ENCODE measurements at regions not wholly inside any gene's neighbourhood (a gene's known extent, or its start where the extent isn't known, plus 50 kb on each side); places are given as distances from the start of the nearest gene placed in this dataset.
"Not testable (repeated sequence)": the region's sequence is repeated elsewhere in the genome, so short reads cannot be mapped to it uniquely, and the experiment has no call there.

DNA sequence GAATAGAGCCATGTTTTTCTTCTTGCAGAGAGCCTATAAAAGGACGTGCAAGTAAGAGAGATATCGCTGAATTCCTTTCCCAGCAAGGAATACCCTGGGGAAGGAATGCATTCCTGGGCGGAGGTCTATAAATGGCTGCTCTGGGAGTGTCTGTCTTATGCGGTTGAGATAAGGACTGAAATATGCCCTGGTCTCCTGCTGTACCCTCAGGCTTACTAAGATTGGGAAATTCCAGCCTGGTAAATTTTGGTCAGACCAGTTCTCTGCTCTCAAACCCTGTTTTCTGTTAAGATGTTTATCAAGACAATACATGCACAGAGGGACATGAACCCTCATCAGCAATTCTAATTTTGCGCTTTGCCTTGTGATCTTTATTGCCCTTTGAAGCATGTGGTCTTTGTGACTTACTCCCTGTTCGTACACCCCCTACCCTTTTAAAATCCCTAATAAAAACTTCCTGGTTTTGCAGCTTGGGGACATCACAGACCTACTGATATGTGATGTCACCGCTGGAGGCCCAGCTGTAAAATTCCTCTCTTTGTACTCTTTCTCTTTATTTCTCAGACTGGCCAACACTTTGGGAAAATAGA is 191.2 kb upstream of the ZNF804A start:
- H3K4me3 ChIP-seq (ENCODE audit: insufficient read depth, low read depth, low read length); DNase-seq; H3K27me3 ChIP-seq (ENCODE audit: control insufficient read depth, insufficient read depth, low read length); H3K36me3 ChIP-seq (replicated peaks; ENCODE audit: control insufficient read depth, insufficient read depth, low read length): not testable (repeated sequence)

DNA sequence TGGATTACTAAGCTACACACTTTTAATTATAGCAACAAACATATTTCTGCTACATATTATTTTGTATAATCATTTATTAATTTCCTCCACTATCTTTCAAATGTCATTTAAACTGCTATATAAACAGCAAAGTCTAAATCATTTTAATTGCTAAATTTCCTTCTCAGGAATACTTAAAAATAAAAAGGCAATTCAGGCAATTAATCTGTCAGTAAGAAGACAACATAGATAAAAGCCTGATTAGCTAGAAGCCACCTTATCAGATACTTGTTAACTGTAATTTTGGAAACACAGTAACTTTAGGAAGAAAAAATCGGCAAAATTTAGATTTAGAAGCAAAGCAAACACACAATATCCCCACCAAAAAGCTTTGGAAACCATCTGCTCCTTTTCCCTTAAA is 188.2 kb upstream of the ZNF804A start:
- H3K4me3 ChIP-seq (ENCODE audit: insufficient read depth, low read depth, low read length): no peak overlapping the region
- H3K36me3 ChIP-seq (replicated peaks; ENCODE audit: control insufficient read depth, insufficient read depth, low read length): no peaks in the 10 kb centered on the region
- DNase-seq: no peak
- H3K27me3 ChIP-seq (ENCODE audit: control insufficient read depth, insufficient read depth, low read length): no peaks in the 10 kb centered on the region

DNA sequence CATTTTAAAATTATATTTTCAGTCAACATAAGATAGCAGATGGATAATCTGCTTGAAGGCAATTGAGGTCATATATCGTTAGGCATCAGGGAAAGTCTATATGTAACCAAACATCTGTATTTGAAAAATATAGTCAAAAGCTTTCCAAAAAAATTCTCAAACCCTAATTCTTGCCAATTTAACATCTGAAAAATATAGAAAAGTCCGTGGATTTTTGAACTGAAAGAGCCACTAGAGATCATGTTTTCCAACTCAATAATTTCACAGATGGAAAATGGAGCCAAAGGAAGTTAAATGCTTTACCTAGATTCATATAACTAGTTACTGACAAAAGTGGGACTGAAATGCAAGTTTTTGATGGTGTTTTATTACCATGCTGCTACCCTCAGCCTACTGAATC is 185.1 kb upstream of the ZNF804A start:
- no peak overlapping the region for H3K4me3 ChIP-seq (ENCODE audit: insufficient read depth, low read depth, low read length)
- no peaks in the 10 kb centered on the region for H3K27me3 ChIP-seq (ENCODE audit: control insufficient read depth, insufficient read depth, low read length)
- no peaks in the 10 kb centered on the region for H3K36me3 ChIP-seq (replicated peaks; ENCODE audit: control insufficient read depth, insufficient read depth, low read length)
- no peak for DNase-seq

DNA sequence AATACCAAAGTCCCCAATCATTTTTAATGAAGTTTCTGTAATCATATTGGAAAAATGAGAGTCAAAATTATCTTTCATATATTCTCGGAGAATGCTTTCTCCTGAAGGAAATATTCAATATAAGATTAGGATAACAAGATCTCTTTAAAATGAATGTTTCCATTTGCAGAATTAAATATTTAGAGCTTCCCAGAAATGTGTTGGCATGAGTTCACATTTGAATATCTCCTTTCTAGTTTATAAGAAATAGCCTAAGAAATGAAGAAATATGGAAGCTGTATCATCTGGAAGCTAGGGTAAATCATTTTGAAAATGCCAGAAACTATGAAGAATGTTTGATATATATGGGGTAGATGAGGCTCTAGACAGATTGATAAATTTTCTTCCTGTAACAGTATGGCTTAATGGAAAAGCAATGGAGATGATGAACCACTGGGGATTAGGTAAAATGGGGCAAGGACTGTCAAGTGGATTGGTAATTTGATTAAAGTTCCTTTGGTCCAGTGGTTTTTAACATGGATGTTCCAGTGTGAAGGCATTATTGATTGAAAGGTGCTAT is 184.6 kb upstream of the ZNF804A start:
- Histone ChIP-seq H3K36me3 (replicated peaks; ENCODE audit: control insufficient read depth, insufficient read depth, low read length) (no peaks in the 10 kb centered on the region), H3K4me3 (ENCODE audit: insufficient read depth, low read depth, low read length) (no peak overlapping the region), H3K27me3 (ENCODE audit: control insufficient read depth, insufficient read depth, low read length) (no peaks in the 10 kb centered on the region)
- DNase-seq: no peak

DNA sequence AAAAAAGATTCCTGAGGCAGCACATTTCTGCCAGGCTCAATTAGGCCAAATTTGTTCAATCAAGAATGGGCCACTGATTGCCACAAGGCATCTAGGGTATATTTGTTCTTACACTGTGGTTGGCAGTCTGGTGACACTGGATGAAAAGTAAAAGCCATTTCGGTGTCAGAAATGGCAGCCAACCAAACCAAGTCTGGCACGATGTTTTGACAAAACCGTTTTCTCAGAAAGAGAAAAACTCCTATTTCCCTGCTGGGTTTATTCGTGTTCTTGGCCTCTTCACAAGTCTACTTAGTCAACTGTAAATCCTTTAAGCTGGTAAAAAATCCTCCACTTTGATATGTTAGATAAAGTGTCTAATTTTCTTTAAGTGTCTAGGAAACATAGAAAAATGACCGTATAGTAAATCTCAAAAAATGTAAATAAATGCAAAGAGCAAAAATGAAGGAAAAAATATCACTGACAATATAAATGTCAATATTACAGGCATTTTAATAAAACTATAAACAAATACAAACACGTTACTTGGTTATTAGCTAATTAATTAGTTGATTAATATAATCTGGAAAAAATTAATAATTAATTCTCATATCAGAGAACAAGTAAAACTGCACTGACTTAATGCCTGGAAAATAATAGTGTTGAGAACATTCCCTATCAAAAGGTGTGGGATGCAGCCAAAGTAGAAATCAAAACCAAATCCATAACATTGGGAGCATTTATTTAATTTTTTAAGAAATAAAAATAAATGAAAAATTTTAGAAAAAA is 182.0 kb upstream of the ZNF804A start:
- H3K4me3 ChIP-seq (ENCODE audit: insufficient read depth, low read depth, low read length): no peak overlapping the region
- H3K27me3 ChIP-seq (ENCODE audit: control insufficient read depth, insufficient read depth, low read length): no peaks in the 10 kb centered on the region
- no peak for DNase-seq
- H3K36me3 ChIP-seq (replicated peaks; ENCODE audit: control insufficient read depth, insufficient read depth, low read length): no peaks in the 10 kb centered on the region

DNA sequence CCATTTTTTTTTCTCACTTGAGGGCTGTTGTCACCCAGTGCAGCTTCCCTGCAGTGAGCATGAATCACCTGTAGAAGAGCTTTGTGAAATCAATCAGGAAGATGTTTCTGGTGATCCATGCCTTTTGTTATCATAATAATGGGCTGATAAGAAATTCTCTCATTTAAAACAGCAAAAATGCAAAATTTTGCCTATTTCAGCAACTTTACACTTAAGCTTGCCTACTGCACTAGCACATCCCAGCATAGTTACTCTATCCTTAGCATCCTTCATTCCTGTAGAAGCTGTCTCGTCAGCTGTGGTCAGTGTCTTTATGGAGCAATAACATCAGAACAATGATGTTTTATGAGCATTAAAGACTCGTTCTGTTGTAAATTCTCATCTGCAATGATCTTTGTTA is 178.6 kb upstream of the ZNF804A start:
- Histone ChIP-seq H3K27me3 (ENCODE audit: control insufficient read depth, insufficient read depth, low read length) (no peaks in the 10 kb centered on the region), H3K36me3 (replicated peaks; ENCODE audit: control insufficient read depth, insufficient read depth, low read length) (no peaks in the 10 kb centered on the region), H3K4me3 (ENCODE audit: insufficient read depth, low read depth, low read length) (no peak overlapping the region)
- peak; percentile 1 for DNase-seq

DNA sequence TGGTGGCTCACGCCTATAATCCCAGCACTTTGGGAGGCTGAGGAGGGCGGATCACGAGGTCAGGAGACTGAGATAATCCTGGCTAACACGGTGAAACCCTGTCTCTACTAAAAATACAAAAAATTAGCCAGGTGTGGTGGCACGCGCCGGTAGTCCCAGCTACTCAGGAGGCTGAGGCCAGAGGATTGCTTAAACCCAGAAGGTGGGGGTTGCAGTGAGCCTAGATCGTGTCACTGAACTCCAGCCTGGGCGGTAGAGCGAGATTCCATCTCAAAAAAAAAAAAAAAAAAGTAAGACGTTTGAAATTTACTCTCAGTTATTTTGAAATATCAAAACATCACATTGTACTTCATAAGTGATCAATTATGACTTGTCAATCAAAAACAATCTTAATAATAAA is 176.9 kb upstream of the ZNF804A start:
- not testable (repeated sequence) for H3K27me3 ChIP-seq (ENCODE audit: control insufficient read depth, insufficient read depth, low read length); H3K36me3 ChIP-seq (replicated peaks; ENCODE audit: control insufficient read depth, insufficient read depth, low read length); H3K4me3 ChIP-seq (ENCODE audit: insufficient read depth, low read depth, low read length); DNase-seq

DNA sequence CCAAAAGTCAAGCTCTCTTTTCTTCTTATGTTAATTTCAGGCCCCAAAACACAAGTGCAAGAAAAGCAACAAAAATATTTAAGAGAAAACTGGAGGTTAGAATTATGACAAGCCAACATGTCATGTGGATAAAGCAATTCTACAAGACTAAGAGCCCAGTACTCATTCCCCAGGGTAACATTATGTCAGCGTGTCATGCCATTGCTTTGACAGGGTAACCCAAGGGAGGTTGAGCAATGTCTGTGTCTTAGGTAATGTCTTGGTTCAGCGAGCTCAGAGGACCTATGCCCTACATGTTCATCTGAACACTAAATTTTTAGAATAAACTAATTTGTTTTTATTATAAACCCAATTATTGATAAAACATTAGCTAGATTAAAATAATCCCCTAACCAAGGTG is 173.2 kb upstream of the ZNF804A start:
- DNase-seq: no peak
- no peaks in the 10 kb centered on the region for H3K27me3 ChIP-seq (ENCODE audit: control insufficient read depth, insufficient read depth, low read length)
- H3K36me3 ChIP-seq (replicated peaks; ENCODE audit: control insufficient read depth, insufficient read depth, low read length): no peaks in the 10 kb centered on the region

DNA sequence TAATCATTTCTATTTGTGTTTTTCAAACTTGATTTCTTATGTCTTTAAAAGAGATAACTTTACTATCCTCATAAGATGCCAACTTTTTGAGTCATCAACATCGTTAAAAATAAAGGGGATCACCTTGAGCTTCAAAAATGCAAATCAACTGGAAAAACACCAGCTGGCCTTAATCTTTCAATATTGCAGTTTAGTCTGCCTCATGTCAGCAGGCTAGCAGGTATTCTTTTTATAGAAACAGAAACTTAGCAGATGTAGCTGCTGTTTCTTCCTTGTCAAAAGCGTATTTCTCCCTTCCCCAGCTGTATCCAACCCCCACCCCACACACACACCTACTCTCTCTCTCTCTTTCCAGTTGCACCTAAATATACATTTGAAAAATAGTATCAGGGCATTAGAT is 154.1 kb upstream of the ZNF804A start:
- Histone ChIP-seq H3K36me3 (replicated peaks; ENCODE audit: control insufficient read depth, insufficient read depth, low read length) (no peaks in the 10 kb centered on the region), H3K27me3 (ENCODE audit: control insufficient read depth, insufficient read depth, low read length) (no peaks in the 10 kb centered on the region), H3K4me3 (ENCODE audit: insufficient read depth, low read depth, low read length) (no peak overlapping the region)
- DNase-seq: no peak

More for the DNA sequence above, 173.2 kb upstream of the ZNF804A start:
- H3K4me3 ChIP-seq (ENCODE audit: insufficient read depth, low read depth, low read length): no peak overlapping the region

DNA sequence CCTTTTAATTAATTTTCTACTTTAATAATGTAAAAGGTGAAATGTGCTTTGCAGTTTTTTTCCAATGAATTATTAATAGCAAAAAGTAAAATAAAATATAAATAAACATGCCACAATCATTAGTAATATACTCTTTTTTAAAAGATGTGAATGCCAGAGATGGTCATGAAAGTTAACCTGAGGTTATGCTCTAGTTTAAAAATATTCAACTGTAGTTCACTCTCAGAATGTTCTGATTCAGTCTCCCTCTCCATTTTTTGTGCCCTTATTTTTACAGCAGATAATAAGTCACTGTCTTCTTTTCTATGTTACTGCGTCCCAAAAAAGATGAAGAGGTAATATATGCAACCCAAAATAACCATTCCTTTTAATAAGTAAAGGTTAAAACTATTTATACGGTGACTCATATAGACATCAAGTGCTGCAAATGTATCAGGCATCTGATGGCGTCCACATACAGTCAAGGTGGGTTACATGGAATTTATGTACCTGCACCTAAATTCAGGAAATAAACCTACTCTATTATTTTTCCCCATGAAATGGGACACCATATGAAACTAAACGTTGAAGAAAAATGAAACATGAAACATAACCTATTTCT is 153.6 kb upstream of the ZNF804A start:
- no peak for DNase-seq

DNA sequence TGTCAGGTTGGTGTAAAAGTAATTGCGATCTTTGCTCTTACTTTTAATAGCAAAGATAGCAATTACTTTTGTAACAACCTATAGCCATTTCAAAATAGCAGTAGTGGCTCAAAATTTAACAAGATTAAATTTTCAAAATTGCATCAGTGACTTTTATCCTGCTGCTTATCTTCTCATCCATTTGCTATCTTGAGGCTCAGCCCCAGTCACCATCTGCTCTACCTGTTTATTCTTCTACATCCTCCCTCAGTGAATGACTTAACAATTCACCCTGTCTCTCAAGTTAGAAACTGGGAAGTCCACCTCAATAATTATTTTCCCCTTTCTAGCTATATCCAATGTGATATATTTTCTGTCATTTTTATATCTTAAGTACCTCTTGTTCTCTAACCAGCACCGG is 148.6 kb upstream of the ZNF804A start:
- Histone ChIP-seq H3K4me3 (ENCODE audit: insufficient read depth, low read depth, low read length) (no peak overlapping the region), H3K36me3 (replicated peaks; ENCODE audit: control insufficient read depth, insufficient read depth, low read length) (no peaks in the 10 kb centered on the region), H3K27me3 (ENCODE audit: control insufficient read depth, insufficient read depth, low read length) (no peaks in the 10 kb centered on the region)
- DNase-seq: no peak

More for the DNA sequence above, 153.6 kb upstream of the ZNF804A start:
- no peak overlapping the region for H3K4me3 ChIP-seq (ENCODE audit: insufficient read depth, low read depth, low read length)
- H3K36me3 ChIP-seq (replicated peaks; ENCODE audit: control insufficient read depth, insufficient read depth, low read length): no peaks in the 10 kb centered on the region
- H3K27me3 ChIP-seq (ENCODE audit: control insufficient read depth, insufficient read depth, low read length): no peaks in the 10 kb centered on the region

DNA sequence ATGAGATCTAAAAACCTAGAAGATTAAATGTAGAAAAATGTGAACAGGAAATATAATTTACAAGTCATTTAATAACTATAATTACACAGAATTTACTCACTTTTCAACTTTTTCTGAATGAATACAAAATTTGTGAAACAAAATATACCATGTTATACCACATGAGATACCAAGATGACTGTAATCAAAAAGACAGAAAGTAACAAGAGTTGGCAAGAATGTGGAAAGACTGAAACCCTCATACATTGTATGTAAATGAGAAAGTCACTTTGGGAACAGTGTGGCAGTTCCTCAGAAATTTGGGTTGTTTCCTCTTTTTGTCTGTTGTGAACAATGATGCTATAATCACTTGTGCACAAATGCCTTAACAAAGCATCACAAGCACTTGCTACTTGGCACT is 145.4 kb upstream of the ZNF804A start:
- H3K4me3 ChIP-seq (ENCODE audit: insufficient read depth, low read depth, low read length): no peak overlapping the region
- no peak for DNase-seq
- H3K36me3 ChIP-seq (replicated peaks; ENCODE audit: control insufficient read depth, insufficient read depth, low read length): no peaks in the 10 kb centered on the region
- no peaks in the 10 kb centered on the region for H3K27me3 ChIP-seq (ENCODE audit: control insufficient read depth, insufficient read depth, low read length)

DNA sequence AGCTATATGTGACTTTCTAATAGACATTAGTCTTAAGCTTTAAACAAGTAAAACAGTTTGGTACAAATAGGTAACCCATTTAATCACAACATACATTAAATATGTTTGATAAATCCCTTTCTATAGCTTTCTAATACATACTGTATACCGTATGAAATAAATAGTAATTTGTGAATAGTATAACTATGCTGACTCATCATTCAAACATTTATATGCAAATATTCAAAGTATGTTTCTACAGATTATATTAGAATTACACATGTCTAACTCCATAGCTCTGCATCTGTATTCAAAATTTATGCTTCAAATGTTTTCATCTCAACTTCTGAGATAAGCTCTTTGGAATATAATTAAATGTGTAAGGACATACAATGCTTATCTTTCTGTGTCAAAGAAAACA is 142.7 kb upstream of the ZNF804A start:
- no peak overlapping the region for H3K4me3 ChIP-seq (ENCODE audit: insufficient read depth, low read depth, low read length)
- no peak for DNase-seq
- no peaks in the 10 kb centered on the region for H3K27me3 ChIP-seq (ENCODE audit: control insufficient read depth, insufficient read depth, low read length)
- H3K36me3 ChIP-seq (replicated peaks; ENCODE audit: control insufficient read depth, insufficient read depth, low read length): no peaks in the 10 kb centered on the region

DNA sequence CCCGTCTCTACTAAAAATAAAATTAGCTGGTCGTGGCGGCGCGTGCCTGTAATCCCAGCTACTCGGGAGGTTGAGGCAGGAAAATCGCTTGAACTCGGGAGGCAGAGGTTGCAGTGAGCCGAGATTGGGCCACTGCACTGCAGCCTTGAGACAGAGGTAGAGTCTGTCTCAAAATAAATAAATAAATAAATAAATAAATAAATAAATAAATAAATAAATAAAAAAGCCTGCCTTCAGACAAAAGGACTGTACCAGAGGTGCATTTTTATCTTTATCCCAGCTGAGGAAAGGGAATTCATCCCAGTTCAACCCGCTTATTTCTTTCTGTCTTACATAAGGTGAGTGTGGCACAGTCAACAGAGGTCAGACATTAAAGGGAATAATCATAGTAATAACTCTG is 141.6 kb upstream of the ZNF804A start:
- not testable (repeated sequence) for H3K27me3 ChIP-seq (ENCODE audit: control insufficient read depth, insufficient read depth, low read length); H3K36me3 ChIP-seq (replicated peaks; ENCODE audit: control insufficient read depth, insufficient read depth, low read length)

More for the DNA sequence above, 141.6 kb upstream of the ZNF804A start:
- DNase-seq; H3K4me3 ChIP-seq (ENCODE audit: insufficient read depth, low read depth, low read length): not testable (repeated sequence)
